Sigmoid colon (tissue), 6 donors: ENCODE measurements at regions not wholly inside any gene's neighbourhood (a gene's known extent, or its start where the extent isn't known, plus 50 kb on each side); places are given as distances from the start of the nearest gene placed in this dataset.

Experiments
- DNase-seq: peaks from one replicate; pipeline ENCODE4 v3.0.0-alpha.2; 2019
- H3K27ac ChIP-seq, 4 donors: fragments of 200-600 bp; sonication (generic); one replicate each; pipeline ENCODE4 v1.5.1; 2016 to 2019; ENCODE audit warnings: mild to moderate bottlenecking in 1 of 4
- H3K27me3 ChIP-seq, 3 donors: fragments of 200-600 bp; sonication (generic); one replicate each; pipeline ENCODE4 v1.5.1; 2019; ENCODE audit warnings: mild to moderate bottlenecking in 1 of 3
- H3K36me3 ChIP-seq, 4 donors: fragments of 200-600 bp; sonication (generic); one replicate each; pipeline ENCODE4 v1.5.1; 2016 to 2019
- H3K4me1 ChIP-seq, 4 donors: fragments of 200-600 bp; sonication (generic); one replicate each; pipeline ENCODE4 v1.5.1; 2017 to 2019
- H3K4me3 ChIP-seq, 4 donors: fragments of 200-600 bp; sonication (generic); one replicate each; pipeline ENCODE4 v1.5.1; 2017 to 2019; ENCODE audit warnings: mild to moderate bottlenecking in 2 of 4, moderate library complexity in 1 of 4
- H3K9me3 ChIP-seq, 4 donors: fragments of 200-600 bp in 3 of 4; sonication (generic) in 3 of 4; one replicate each; pipeline versions ENCODE4 v1.5.1 to v1.6.1; 2013 to 2019
- EP300 ChIP-seq, 4 donors: sonication (generic); formaldehyde crosslinking; IDR thresholded peaks; one replicate each; pipeline ENCODE4 v1.6.1; 2017; ENCODE audit warnings: antibody characterized with exemption in 4 of 4
- POLR2A ChIP-seq, 2 donors: fragments of 450-650 bp; IDR thresholded peaks; one replicate each; pipeline ENCODE4 v1.6.1; 2016; ENCODE audit warnings: antibody characterized with exemption in 2 of 2, mild to moderate bottlenecking in 2 of 2, moderate library complexity in 2 of 2
- POLR2AphosphoS5 ChIP-seq, 4 donors: sonication (generic); formaldehyde crosslinking; IDR thresholded peaks; one replicate each; pipeline ENCODE4 v1.6.1; 2017; ENCODE audit warnings: antibody characterized with exemption in 4 of 4
- WGBS, 2 donors: extraction: QIAGEN DNeasy Blood & Tissue Kit; methylation state at CpG; one replicate each; pipeline ENCODE4 v1.1.7; 2013; 5-methylcytosine and 5-hydroxymethylcytosine counted together
- intact Hi-C: fragments of 100-400 bp; cut with DNase I; formaldehyde crosslinking; loops from one replicate; pipeline ENCODE4 v1.15.1; 2023
- TF ChIP-seq, protein P1 (sequence below), 4 experiments: fragments of 450-650 bp in 3 of 4; fragments of 200-600 bp in 1 of 4; IDR thresholded peaks; one replicate each; pipeline ENCODE4 v1.5.1; 2016 to 2019; ENCODE audit warnings: antibody characterized with exemption in 4 of 4, mild to moderate bottlenecking in 3 of 4, moderate library complexity in 2 of 4
- donor health status: healthy with polysubstance abuse.
- donor health status: healthy.

DNA sequence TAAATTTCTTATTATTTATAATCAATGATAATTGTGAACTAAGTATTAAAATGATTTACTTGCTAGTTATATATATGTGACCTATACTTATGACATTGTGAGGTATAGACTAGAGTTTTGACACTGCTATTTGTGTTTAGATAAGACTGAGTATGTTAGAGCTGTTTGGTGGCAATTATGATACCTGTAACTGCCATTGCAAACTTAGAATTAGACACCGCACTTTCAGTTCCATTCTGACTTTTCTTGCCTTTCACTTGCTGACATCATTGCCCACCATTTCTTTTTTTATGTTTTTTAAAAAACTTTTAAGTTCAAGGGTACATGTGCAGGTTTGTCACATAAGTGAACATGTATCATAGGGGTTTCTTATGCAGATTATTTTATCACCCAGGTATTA, 214.5 kb downstream of the MBL2 start:
- no peaks in the 10 kb centered on the region for H3K9me3 ChIP-seq
- intact Hi-C loops: no loop called here
- no peaks in the 10 kb centered on the region for H3K4me1 ChIP-seq
- DNase-seq: no peak
- no peak overlapping the region for H3K27ac ChIP-seq
- H3K4me3 ChIP-seq: no peak overlapping the region
- no peaks in the 10 kb centered on the region for H3K27me3 ChIP-seq
- H3K36me3 ChIP-seq: no peaks in the 10 kb centered on the region
- 72 to 91% methylated on average over 1 of the region's 1 CpG for WGBS, 2 donors
- TF ChIP-seq POLR2A (IDR thresholded peaks at IDR 0.05) (no peak), EP300 (IDR thresholded peaks at IDR 0.05) (no peak), POLR2AphosphoS5 (IDR thresholded peaks at IDR 0.05) (no peak)
- TF ChIP-seq, protein P1, sequence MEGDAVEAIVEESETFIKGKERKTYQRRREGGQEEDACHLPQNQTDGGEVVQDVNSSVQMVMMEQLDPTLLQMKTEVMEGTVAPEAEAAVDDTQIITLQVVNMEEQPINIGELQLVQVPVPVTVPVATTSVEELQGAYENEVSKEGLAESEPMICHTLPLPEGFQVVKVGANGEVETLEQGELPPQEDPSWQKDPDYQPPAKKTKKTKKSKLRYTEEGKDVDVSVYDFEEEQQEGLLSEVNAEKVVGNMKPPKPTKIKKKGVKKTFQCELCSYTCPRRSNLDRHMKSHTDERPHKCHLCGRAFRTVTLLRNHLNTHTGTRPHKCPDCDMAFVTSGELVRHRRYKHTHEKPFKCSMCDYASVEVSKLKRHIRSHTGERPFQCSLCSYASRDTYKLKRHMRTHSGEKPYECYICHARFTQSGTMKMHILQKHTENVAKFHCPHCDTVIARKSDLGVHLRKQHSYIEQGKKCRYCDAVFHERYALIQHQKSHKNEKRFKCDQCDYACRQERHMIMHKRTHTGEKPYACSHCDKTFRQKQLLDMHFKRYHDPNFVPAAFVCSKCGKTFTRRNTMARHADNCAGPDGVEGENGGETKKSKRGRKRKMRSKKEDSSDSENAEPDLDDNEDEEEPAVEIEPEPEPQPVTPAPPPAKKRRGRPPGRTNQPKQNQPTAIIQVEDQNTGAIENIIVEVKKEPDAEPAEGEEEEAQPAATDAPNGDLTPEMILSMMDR (IDR thresholded peaks at IDR 0.05): no peak

GRCh38 chr10:52561322-52561721, 211.3 kb downstream of the MBL2 start:
- no peaks in the 10 kb centered on the region for H3K4me1 ChIP-seq
- H3K27me3 ChIP-seq: no peaks in the 10 kb centered on the region
- no peak overlapping the region for H3K4me3 ChIP-seq
- no peak overlapping the region for H3K27ac ChIP-seq
- no peak for TF ChIP-seq EP300 (IDR thresholded peaks at IDR 0.05)
- TF ChIP-seq POLR2AphosphoS5 (IDR thresholded peaks at IDR 0.05): no peak
- TF ChIP-seq POLR2A (IDR thresholded peaks at IDR 0.05): no peak
- TF ChIP-seq, protein P1 (IDR thresholded peaks at IDR 0.05): no peak
- H3K9me3 ChIP-seq: no peaks in the 10 kb centered on the region
- intact Hi-C loops: no loop called here
- H3K36me3 ChIP-seq: no peaks in the 10 kb centered on the region
- WGBS, 2 donors: 69 to 91% methylated on average over 3 of the region's 3 CpGs
- no peak for DNase-seq

DNA sequence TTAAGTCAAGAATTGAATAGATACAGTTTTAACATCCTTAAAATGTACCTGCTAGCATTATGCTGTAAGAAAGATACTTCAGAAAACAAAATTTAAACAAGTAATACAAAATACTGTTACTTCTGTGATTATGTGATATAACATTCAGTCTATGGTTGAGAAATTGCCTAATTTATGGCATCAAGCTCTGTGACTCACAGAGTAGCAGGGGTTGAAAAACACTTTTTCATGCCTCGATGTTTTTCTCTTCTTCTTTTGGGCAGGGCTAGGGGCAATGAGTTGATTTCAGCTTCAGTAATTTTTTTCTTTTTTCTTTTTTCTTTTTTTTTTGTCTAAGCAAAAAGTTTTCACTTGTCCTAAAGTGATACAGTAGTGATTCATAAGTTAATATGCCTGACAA, 209.2 kb downstream of the MBL2 start:
- H3K27ac ChIP-seq: no peak overlapping the region
- H3K9me3 ChIP-seq: no peaks in the 10 kb centered on the region
- DNase-seq: no peak
- WGBS, 2 donors: 73 to 85% methylated on average over 1 of the region's 1 CpG
- no peaks in the 10 kb centered on the region for H3K4me1 ChIP-seq
- intact Hi-C loops: no loop called here
- no peak overlapping the region for H3K4me3 ChIP-seq
- no peaks in the 10 kb centered on the region for H3K36me3 ChIP-seq
- TF ChIP-seq POLR2A (IDR thresholded peaks at IDR 0.05) (no peak), POLR2AphosphoS5 (IDR thresholded peaks at IDR 0.05) (no peak), EP300 (IDR thresholded peaks at IDR 0.05) (no peak)
- TF ChIP-seq, protein P1 (IDR thresholded peaks at IDR 0.05): no peak
- H3K27me3 ChIP-seq: no peaks in the 10 kb centered on the region

DNA sequence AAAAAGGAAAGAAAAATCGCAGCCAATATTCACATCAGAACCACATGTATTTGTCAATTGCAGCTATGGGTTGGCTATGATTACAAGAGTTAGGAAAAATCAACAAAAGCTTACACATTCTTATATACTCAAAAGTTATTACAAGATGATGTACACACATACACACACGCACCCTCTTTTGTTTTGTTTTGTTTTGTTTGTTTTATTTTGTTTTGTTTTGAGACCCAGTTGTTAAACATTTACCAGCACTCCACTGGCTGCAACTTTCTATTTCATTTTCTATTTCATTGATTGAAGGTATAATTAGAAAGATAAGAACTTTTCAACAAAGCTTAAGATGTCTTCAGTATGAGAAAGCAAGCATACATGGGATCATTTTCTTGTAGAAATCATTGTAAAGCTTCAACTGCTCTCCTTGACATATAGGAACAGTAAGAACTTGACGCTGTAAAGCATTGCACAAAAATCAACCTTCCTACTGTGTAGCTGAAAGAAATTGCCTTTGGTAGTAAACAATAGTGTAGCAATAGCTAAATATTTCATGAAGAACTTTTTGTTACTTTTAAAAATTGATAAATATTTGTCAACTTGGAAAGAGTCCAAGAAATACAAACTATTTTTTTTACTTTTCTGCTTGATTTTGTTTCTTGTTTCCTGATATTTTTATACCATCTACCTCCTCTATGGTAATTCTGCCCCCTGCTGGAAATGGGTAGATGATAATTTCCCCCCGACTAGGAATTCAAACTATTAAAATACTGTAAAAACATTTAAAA, 205.9 kb downstream of the MBL2 start:
- H3K4me3 ChIP-seq: no peak overlapping the region
- WGBS, 2 donors: 15 to 51% methylated on average over 4 of the region's 4 CpGs
- no peaks in the 10 kb centered on the region for H3K27me3 ChIP-seq
- H3K4me1 ChIP-seq: no peaks in the 10 kb centered on the region
- no peaks in the 10 kb centered on the region for H3K36me3 ChIP-seq
- DNase-seq: no peak
- intact Hi-C loops: no loop called here
- no peaks in the 10 kb centered on the region for H3K9me3 ChIP-seq
- TF ChIP-seq POLR2A (IDR thresholded peaks at IDR 0.05) (no peak), POLR2AphosphoS5 (IDR thresholded peaks at IDR 0.05) (no peak)
- H3K27ac ChIP-seq: no peak overlapping the region

DNA sequence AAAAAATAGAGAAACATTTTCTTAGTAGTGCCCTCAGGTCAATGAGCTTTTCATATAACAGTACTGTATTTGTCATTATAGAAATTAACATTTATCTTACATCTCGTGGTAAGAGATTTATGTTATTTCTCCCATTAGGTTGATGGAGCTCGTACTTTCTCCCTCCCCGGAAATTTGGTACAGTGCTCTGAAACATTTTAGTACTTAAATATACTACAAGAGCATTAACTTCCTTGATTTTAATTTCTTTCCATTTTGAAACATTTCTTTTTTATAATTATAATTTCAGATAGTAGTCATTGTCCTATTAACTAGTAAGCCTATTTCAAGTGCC, 205.4 kb downstream of the MBL2 start:
- WGBS, 2 donors: 76 to 81% methylated on average over 3 of the region's 3 CpGs
- H3K27me3 ChIP-seq: no peaks in the 10 kb centered on the region
- intact Hi-C loops: no loop called here

More for the DNA sequence above, 205.4 kb downstream of the MBL2 start:
- Histone ChIP-seq H3K27ac (no peak overlapping the region), H3K4me3 (no peak overlapping the region), H3K36me3 (no peaks in the 10 kb centered on the region), H3K4me1 (no peaks in the 10 kb centered on the region), H3K9me3 (no peaks in the 10 kb centered on the region)
- no peak for TF ChIP-seq POLR2A (IDR thresholded peaks at IDR 0.05)
- TF ChIP-seq POLR2AphosphoS5 (IDR thresholded peaks at IDR 0.05): no peak
- TF ChIP-seq EP300 (IDR thresholded peaks at IDR 0.05): no peak
- TF ChIP-seq, protein P1 (IDR thresholded peaks at IDR 0.05): no peak
- DNase-seq: no peak
